ENCODE measurements at regions not wholly inside any gene's neighbourhood (a gene's known extent, or its start where the extent isn't known, plus 50 kb on each side); places are given as distances from the start of the nearest gene placed in this dataset.

GRCh38 chr14:83129496-83129895 is 1595.8 kb upstream of the SEL1L start:
- TF ChIP-seq POLR2A (IDR thresholded peaks at IDR 0.05) (no peak), EP300 (IDR thresholded peaks at IDR 0.05) (no peak), CTCF (IDR thresholded peaks at IDR 0.05) (no peak)

Data from upper lobe of left lung (tissue), 4 donors.